DND-41 (cell line): ENCODE measurements at regions not wholly inside any gene's neighbourhood (a gene's known extent, or its start where the extent isn't known, plus 50 kb on each side); places are given as distances from the start of the nearest gene placed in this dataset.

Experiments used
- EZH2 ChIP-seq: IDR thresholded peaks from 3 replicates; pipeline ENCODE4 v1.6.1; 2012; ENCODE audit warnings: borderline replicate concordance, low read depth, mild to moderate bottlenecking, moderate library complexity, low read length, inconsistent platforms; ENCODE audit not compliant: severe bottlenecking
- TF ChIP-seq, protein P1 (sequence below): IDR thresholded peaks from 2 replicates; pipeline ENCODE4 v1.5.1; 2012; ENCODE audit warnings: borderline replicate concordance, low read length, moderate library complexity, mild to moderate bottlenecking; ENCODE audit not compliant: poor library complexity, severe bottlenecking; ENCODE audit errors: extremely low read depth

DNA sequence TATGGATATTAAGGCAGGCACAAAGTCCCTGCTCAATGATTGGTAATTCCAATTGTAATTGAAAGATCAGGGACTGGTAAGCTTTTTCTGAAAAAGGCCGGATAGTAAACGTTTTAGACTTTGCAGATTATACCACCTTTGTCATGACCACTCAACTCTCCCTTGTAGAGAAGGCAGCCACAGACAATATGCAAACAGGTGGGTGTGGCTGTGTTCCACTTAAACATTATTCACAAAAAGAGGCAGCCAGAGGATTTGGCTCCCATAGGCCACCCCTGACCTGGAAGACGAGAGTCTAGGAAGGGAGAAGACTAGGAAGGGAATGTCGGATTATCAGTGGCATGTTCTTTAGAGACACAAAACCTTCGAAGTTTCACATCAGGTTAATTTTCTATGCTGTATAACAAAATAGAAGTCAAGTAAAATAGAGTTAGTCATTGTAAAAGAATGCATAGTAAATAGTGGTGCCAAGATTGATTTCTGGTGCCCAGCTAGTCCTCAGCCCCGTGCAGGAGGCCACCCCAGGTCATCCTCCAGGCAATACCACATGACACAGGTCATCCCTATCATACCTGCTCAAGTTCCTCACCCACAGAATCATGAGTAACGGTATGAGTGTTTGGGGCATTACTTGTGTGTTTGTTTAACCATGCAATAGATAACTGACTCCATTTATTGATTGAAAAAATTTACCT is 193.8 kb downstream of the PLPP4 start:
- TF ChIP-seq, protein P1, sequence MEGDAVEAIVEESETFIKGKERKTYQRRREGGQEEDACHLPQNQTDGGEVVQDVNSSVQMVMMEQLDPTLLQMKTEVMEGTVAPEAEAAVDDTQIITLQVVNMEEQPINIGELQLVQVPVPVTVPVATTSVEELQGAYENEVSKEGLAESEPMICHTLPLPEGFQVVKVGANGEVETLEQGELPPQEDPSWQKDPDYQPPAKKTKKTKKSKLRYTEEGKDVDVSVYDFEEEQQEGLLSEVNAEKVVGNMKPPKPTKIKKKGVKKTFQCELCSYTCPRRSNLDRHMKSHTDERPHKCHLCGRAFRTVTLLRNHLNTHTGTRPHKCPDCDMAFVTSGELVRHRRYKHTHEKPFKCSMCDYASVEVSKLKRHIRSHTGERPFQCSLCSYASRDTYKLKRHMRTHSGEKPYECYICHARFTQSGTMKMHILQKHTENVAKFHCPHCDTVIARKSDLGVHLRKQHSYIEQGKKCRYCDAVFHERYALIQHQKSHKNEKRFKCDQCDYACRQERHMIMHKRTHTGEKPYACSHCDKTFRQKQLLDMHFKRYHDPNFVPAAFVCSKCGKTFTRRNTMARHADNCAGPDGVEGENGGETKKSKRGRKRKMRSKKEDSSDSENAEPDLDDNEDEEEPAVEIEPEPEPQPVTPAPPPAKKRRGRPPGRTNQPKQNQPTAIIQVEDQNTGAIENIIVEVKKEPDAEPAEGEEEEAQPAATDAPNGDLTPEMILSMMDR = no peak
- TF ChIP-seq EZH2 = no peak
